IMR-90 (cell line): ENCODE measurements at regions not wholly inside any gene's neighbourhood (a gene's known extent, or its start where the extent isn't known, plus 50 kb on each side); places are given as distances from the start of the nearest gene placed in this dataset.

ENCODE experiments used
- ATAC-seq: fragments of 200-7000 bp; cut with Tn5 transposase; 2 replicates; pipeline ENCODE4 v1.9.1; 2020; ENCODE audit warnings: low read depth, mild to moderate bottlenecking, moderate library complexity
- BruUV-seq: library from RNA; stranded (reverse); fragments of 400-500 nt; replicated peaks from 2 replicates; lab custom pipeline; 2021; lab: Mats Ljungman, UMichigan
- CTCF ChIA-PET: fragments of 300-600 bp; formaldehyde crosslinking; extraction: SDS; loops from one replicate; lab custom pipeline; 2021; ENCODE audit warnings: antibody characterized with exemption; lab: Yijun Ruan, JAX
- POLR2A ChIA-PET: fragments of 300-600 bp; sonication (Branson Sonifier 250); formaldehyde crosslinking; loops from one replicate; lab custom pipeline; 2022; ENCODE audit warnings: antibody characterized with exemption; ENCODE audit not compliant: unreplicated experiment; lab: Charles Lee
- DNase-seq: peaks from one replicate; pipeline ENCODE4 v3.0.0; 2013
- H2AFZ ChIP-seq: replicated peaks from 2 replicates; pipeline ENCODE3; 2013; ENCODE audit warnings: low read length, mild to moderate bottlenecking; ENCODE audit not compliant: poor library complexity
- H2AK5ac ChIP-seq: 2 replicates; pipeline ENCODE4 v1.6.1; 2013; ENCODE audit warnings: low read depth, low read length, inconsistent platforms
- H2AK9ac ChIP-seq: replicated peaks from 2 replicates; pipeline ENCODE3; 2013; ENCODE audit warnings: mild to moderate bottlenecking, low read depth, low read length, moderate library complexity; ENCODE audit not compliant: poor library complexity
- H2BK120ac ChIP-seq: 2 replicates; pipeline ENCODE4 v1.6.1; 2013; ENCODE audit warnings: low read depth, low read length, inconsistent platforms
- H2BK15ac ChIP-seq: 3 replicates; pipeline ENCODE4 v1.6.1; 2013; ENCODE audit warnings: low read depth, low read length, inconsistent platforms
- H2BK20ac ChIP-seq: 2 replicates; pipeline ENCODE4 v1.6.1; 2013; ENCODE audit warnings: low read depth, mild to moderate bottlenecking, inconsistent platforms, low read length, moderate library complexity
- H2BK5ac ChIP-seq: 2 replicates; pipeline ENCODE4 v1.6.1; 2013; ENCODE audit warnings: mild to moderate bottlenecking, low read depth, low read length, inconsistent platforms; ENCODE audit not compliant: poor library complexity, severe bottlenecking
- H3K14ac ChIP-seq: replicated peaks from 2 replicates; pipeline ENCODE4 v1.6.1; 2013; ENCODE audit warnings: low read depth, low read length, inconsistent platforms
- H3K18ac ChIP-seq: 2 replicates; pipeline ENCODE4 v1.6.1; 2013; ENCODE audit warnings: low read depth, low read length, control low read depth
- H3K23ac ChIP-seq: 2 replicates; pipeline ENCODE4 v1.6.1; 2013; ENCODE audit warnings: low read depth, low read length, inconsistent platforms
- H3K27ac ChIP-seq: 2 replicates; pipeline ENCODE4 v1.5.1; 2013; ENCODE audit warnings: mild to moderate bottlenecking, control low read depth, low read length; ENCODE audit not compliant: insufficient read depth
- H3K27me3 ChIP-seq: 2 replicates; pipeline ENCODE4 v1.6.1; 2013; ENCODE audit warnings: low read length; ENCODE audit not compliant: control insufficient read depth, insufficient read depth
- H3K36me3 ChIP-seq: 2 replicates; pipeline ENCODE4 v1.6.1; 2013; ENCODE audit warnings: low read length, mixed read lengths; ENCODE audit not compliant: control insufficient read depth, insufficient read depth
- H3K4ac ChIP-seq: 2 replicates; pipeline ENCODE4 v1.6.1; 2013; ENCODE audit warnings: low read depth, low read length, inconsistent platforms
- H3K4me1 ChIP-seq: 2 replicates; pipeline ENCODE4 v1.6.1; 2013; ENCODE audit warnings: low read length, mixed read lengths; ENCODE audit not compliant: control insufficient read depth, insufficient read depth
- H3K4me2 ChIP-seq: 2 replicates; pipeline ENCODE4 v1.6.1; 2013; ENCODE audit warnings: low read depth, mild to moderate bottlenecking, control low read depth, low read length, moderate library complexity
- H3K4me3 ChIP-seq: 2 replicates; pipeline ENCODE4 v1.5.1; 2013; ENCODE audit warnings: low read depth, mild to moderate bottlenecking, control low read depth, low read length, moderate library complexity; ENCODE audit not compliant: insufficient read depth
- H3K56ac ChIP-seq: 2 replicates; pipeline ENCODE4 v1.6.1; 2013; ENCODE audit warnings: low read length, inconsistent platforms; ENCODE audit not compliant: insufficient read depth; ENCODE audit errors: extremely low read depth
- H3K79me1 ChIP-seq, 2 experiments: 2 replicates each; pipeline ENCODE4 v1.6.1; 2013; ENCODE audit warnings: low read length in 2 of 2, inconsistent platforms in 1 of 2, low read depth in 1 of 2
- H3K9ac ChIP-seq: 2 replicates; pipeline ENCODE4 v1.6.1; 2013; ENCODE audit warnings: low read depth, low read length, control low read depth
- H3K9me1 ChIP-seq: 2 replicates; pipeline ENCODE4 v1.6.1; 2013; ENCODE audit warnings: low read length, inconsistent platforms; ENCODE audit not compliant: insufficient read depth
- H3K9me3 ChIP-seq: 2 replicates; pipeline ENCODE4 v1.6.1; 2013; ENCODE audit warnings: low read length; ENCODE audit not compliant: control insufficient read depth, insufficient read depth
- H4K20me1 ChIP-seq: 2 replicates; pipeline ENCODE4 v1.6.1; 2013; ENCODE audit warnings: low read length, inconsistent platforms; ENCODE audit not compliant: insufficient read depth
- H4K5ac ChIP-seq: 2 replicates; pipeline ENCODE4 v1.6.1; 2013; ENCODE audit warnings: mild to moderate bottlenecking, low read depth, low read length, control low read depth
- H4K8ac ChIP-seq, 2 experiments: 2 replicates each; pipeline ENCODE4 v1.6.1; 2013; ENCODE audit warnings: low read depth in 2 of 2, low read length in 2 of 2, control low read depth in 1 of 2, inconsistent platforms in 1 of 2
- H4K91ac ChIP-seq: 2 replicates; pipeline ENCODE4 v1.6.1; 2013; ENCODE audit warnings: low read depth, low read length, inconsistent platforms; ENCODE audit not compliant: insufficient read depth
- MXI1 ChIP-seq: IDR thresholded peaks from 2 replicates; pipeline ENCODE4 v1.6.1; 2012; ENCODE audit warnings: low read depth, mild to moderate bottlenecking, low read length, moderate library complexity, borderline replicate concordance
- WGBS, 2 experiments: methylation state at CpG; one replicate each; pipeline versions ENCODE4 v1.1.5 to v1.1.7; 2013; ENCODE audit warnings: missing lambda C conversion rate in 2 of 2; ENCODE audit not compliant: insufficient read length in 1 of 2; ENCODE audit errors: extremely low coverage in 2 of 2; 5-methylcytosine and 5-hydroxymethylcytosine counted together
- dilution Hi-C: fragments of 300-500 bp; cut with HindIII; formaldehyde crosslinking; loops from one replicate; pipeline ENCODE4 v1.14.3; 2018; ENCODE audit warnings: low sequenced_read_pairs; ENCODE audit not compliant: unreplicated experiment
- in situ Hi-C: fragments of 300-500 bp; cut with MboI; formaldehyde crosslinking; loops from 3 replicates; pipeline ENCODE4 v1.14.3; 2019; ENCODE audit warnings: low sequenced_read_pairs, inconsistent platforms, mixed read lengths
- intact Hi-C: fragments of 100-400 bp; cut with micrococcal nuclease; formaldehyde crosslinking; loops from 2 replicates; pipeline ENCODE4 v1.10.0; 2022

DNA sequence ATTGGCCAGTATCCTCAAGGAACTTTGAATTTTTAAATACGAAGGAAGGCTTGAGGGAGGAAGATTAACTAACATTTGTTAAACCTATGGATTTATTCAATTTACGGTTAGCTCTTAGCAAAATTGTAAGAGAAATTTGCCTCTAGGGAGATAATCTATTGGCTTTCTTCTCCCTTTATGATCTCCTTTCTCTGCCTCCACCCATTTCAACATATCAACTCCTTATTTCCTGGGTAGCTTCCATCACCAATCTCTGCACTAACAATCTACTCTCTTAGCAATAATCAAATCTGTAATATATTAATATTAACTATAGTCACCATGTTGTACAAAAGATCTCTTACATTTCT, 233.9 kb upstream of the CSNK1A1L start:
- no peaks in the 10 kb centered on the region for H3K27me3 ChIP-seq
- H3K18ac ChIP-seq, result no peak overlapping the region
- no peak overlapping the region for H2BK120ac ChIP-seq
- dilution Hi-C loops, result no loop called here
- H2AK5ac ChIP-seq, result no peak overlapping the region
- H3K4ac ChIP-seq, result no peak overlapping the region
- H3K36me3 ChIP-seq, result no peaks in the 10 kb centered on the region
- H4K5ac ChIP-seq, result no peak overlapping the region
- H3K14ac ChIP-seq, result no peak overlapping the region
- H3K56ac ChIP-seq, result no peak overlapping the region
- BruUV-seq, result no TSS peak
- H3K9me1 ChIP-seq, result no peaks in the 10 kb centered on the region
- H3K27ac ChIP-seq, result no peak overlapping the region
- H3K79me1 ChIP-seq, result no peaks in the 10 kb centered on the region
- no peaks in the 10 kb centered on the region for H3K9me3 ChIP-seq
- no peak overlapping the region for H4K91ac ChIP-seq
- H4K20me1 ChIP-seq, result no peaks in the 10 kb centered on the region
- no peak overlapping the region for H2BK5ac ChIP-seq
- H2AFZ ChIP-seq, result no peak overlapping the region
- no peak overlapping the region for H3K4me3 ChIP-seq
- ChIA-PET POLR2A (no interaction called here), CTCF (interaction anchor here (0.6 kb wide), 1 partner anchor 35 kb away, joined by 3 read pairs; no protein-coding TSS in a partner anchor)
- H3K4me2 ChIP-seq, result no peak overlapping the region
- no CpG with 5 or more reads among the region's 2 CpGs for WGBS, 2 experiments
- H3K9ac ChIP-seq, result no peak overlapping the region
- ATAC-seq (no peak), DNase-seq (no peak)
- H3K23ac ChIP-seq, result no peak overlapping the region
- H2BK15ac ChIP-seq, result no peak overlapping the region
- no peaks in the 10 kb centered on the region for H3K4me1 ChIP-seq
- no peak overlapping the region for H2AK9ac ChIP-seq
- H4K8ac ChIP-seq, result no peak overlapping the region
- H2BK20ac ChIP-seq, result no peak overlapping the region
- intact Hi-C loops, result no loop called here
- no peak for TF ChIP-seq MXI1
- in situ Hi-C loops, result loop anchor here (10.0 kb wide), 1 partner anchor 55 kb away; no protein-coding TSS in a partner anchor
